ENCODE measurements at regions not wholly inside any gene's neighbourhood (a gene's known extent, or its start where the extent isn't known, plus 50 kb on each side); places are given as distances from the start of the nearest gene placed in this dataset.

GRCh38 chr16:63365649-63366304, 1329.5 kb upstream of the CDH8 start:
- in situ Hi-C loops (cut with MboI) (no loop called here), intact Hi-C loops (cut with micrococcal nuclease; ENCODE audit: unreplicated experiment) (no loop called here)
- no peak for FAIRE-seq

More at GRCh38 chr16:63365649-63366304, 1329.5 kb upstream of the CDH8 start:
- H4K20me1 ChIP-seq (ENCODE audit: control insufficient read depth, insufficient read depth): no peaks in the 10 kb centered on the region
- H3K4me1 ChIP-seq (ENCODE audit: control insufficient read depth, insufficient read depth, low read length): no peaks in the 10 kb centered on the region
- no peak overlapping the region for H3K27ac ChIP-seq (ENCODE audit: control insufficient read depth, insufficient read depth)
- 6% methylated on average over 4 of the region's 4 CpGs for WGBS (ENCODE audit: insufficient coverage, insufficient replicate concordance, low lambda C conversion rate, missing lambda C conversion rate)
- no peak overlapping the region for H3K4me2 ChIP-seq (ENCODE audit: control insufficient read depth, insufficient read depth)
- SMC1A ChIA-PET (ENCODE audit: uncharacterized antibody, unreplicated experiment): no interaction called here
- RAD21 ChIA-PET (ENCODE audit: unreplicated experiment): no interaction called here
- CTCF ChIA-PET: no interaction called here
- TF ChIP-seq RFX5 (IDR thresholded peaks at IDR 0.05; ENCODE audit: low read depth, low read length) (no peak), HSF1 (IDR thresholded peaks at IDR 0.05; ENCODE audit: low read depth, low read length) (no peak), BCLAF1 (IDR thresholded peaks at IDR 0.05) (no peak), ATF2 (IDR thresholded peaks at IDR 0.05; ENCODE audit: low read length) (no peak), RB1 (IDR thresholded peaks at IDR 0.05; ENCODE audit: borderline replicate concordance) (no peak), GABPA (IDR thresholded peaks at IDR 0.05; ENCODE audit: low read depth) (no peak), KLF5 (IDR thresholded peaks at IDR 0.05; ENCODE audit: partially characterized antibody) (no peak), SMAD1 (IDR thresholded peaks at IDR 0.05; ENCODE audit: low read depth, partially characterized antibody) (no peak), HDAC6 (IDR thresholded peaks at IDR 0.05; ENCODE audit: unreplicated experiment) (no peak), RBBP5 (conservative IDR thresholded peaks at IDR 0.05) (no peak), YBX1 (IDR thresholded peaks at IDR 0.05) (no peak), ZBTB40 (IDR thresholded peaks at IDR 0.05; ENCODE audit: borderline replicate concordance) (no peak), CBX3 (IDR thresholded peaks at IDR 0.05; ENCODE audit: borderline replicate concordance, low read depth) (no peak)
- POLR2A ChIA-PET: no interaction called here
- no peaks in the 10 kb centered on the region for H3K79me2 ChIP-seq (ENCODE audit: control insufficient read depth, insufficient read depth, low read length)
- no peak for ATAC-seq
- no peak overlapping the region for H3K9ac ChIP-seq (ENCODE audit: control insufficient read depth, insufficient read depth, low read length)
- no peak for DNase-seq (ENCODE audit: low read depth, low spot score)
- H3K27me3 ChIP-seq (replicated peaks in 1 of 2; ENCODE audit: control insufficient read depth in 2 of 2, insufficient read depth in 2 of 2, low read length in 1 of 2): no peaks in the 10 kb centered on the region
- no peaks in the 10 kb centered on the region for H3K9me3 ChIP-seq (replicated peaks; ENCODE audit: control insufficient read depth, insufficient read depth, low read length)
- no TSS peak for BruUV-seq (replicated peaks)
- H3K4me3 ChIP-seq: no peak overlapping the region
- H2AFZ ChIP-seq (ENCODE audit: control insufficient read depth, low read depth, low read length): no peak overlapping the region
- H3K36me3 ChIP-seq (ENCODE audit: control insufficient read depth in 2 of 2, insufficient read depth in 2 of 2, low read length in 1 of 2): no peaks in the 10 kb centered on the region
